Left ventricle myocardium inferior (tissue), 1 donor: ENCODE measurements at regions not wholly inside any gene's neighbourhood (a gene's known extent, or its start where the extent isn't known, plus 50 kb on each side); places are given as distances from the start of the nearest gene placed in this dataset.

Experiments
- DNase-seq: peaks from one replicate; pipeline ENCODE4 v3.0.0-alpha.2; 2020
- H3K27ac ChIP-seq: fragments of 200-600 bp; replicated peaks from 2 replicates; pipeline ENCODE4 v1.8.0; 2021
- H3K27me3 ChIP-seq: fragments of 200-600 bp; 2 replicates; pipeline ENCODE4 v1.8.0; 2021; ENCODE audit warnings: low read depth
- H3K36me3 ChIP-seq: fragments of 200-600 bp; 2 replicates; pipeline ENCODE4 v1.8.0; 2021
- H3K4me1 ChIP-seq: fragments of 200-600 bp; 2 replicates; pipeline ENCODE4 v1.8.0; 2021
- H3K4me3 ChIP-seq: fragments of 200-600 bp; 2 replicates; pipeline ENCODE4 v1.8.0; 2021; ENCODE audit warnings: mild to moderate bottlenecking, moderate library complexity
- H3K9me3 ChIP-seq: fragments of 200-600 bp; replicated peaks from 2 replicates; pipeline ENCODE4 v1.8.0; 2021
- intact Hi-C: fragments of 100-400 bp; cut with micrococcal nuclease; formaldehyde crosslinking; loops from one replicate; pipeline ENCODE4 v1.11.0; 2022
- TF ChIP-seq, protein P1 (sequence below): fragments of 200-600 bp; IDR thresholded peaks from 2 replicates; pipeline ENCODE4 v1.8.0; 2021; ENCODE audit warnings: antibody characterized with exemption, mild to moderate bottlenecking, borderline replicate concordance
- donor health status: DM: no; HTN: yes; CAD: no; lungs with severe emphysema.

- Histone ChIP-seq H3K4me1 (peaks cover 1% of the 10 kb centered on the region), H3K4me3 (no peak overlapping the region), H3K27ac (no peak overlapping the region), H3K27me3 (peaks cover 48% of the 10 kb centered on the region), H3K9me3 (no peaks in the 10 kb centered on the region), H3K36me3 (no peaks in the 10 kb centered on the region)
- TF ChIP-seq, protein P1, sequence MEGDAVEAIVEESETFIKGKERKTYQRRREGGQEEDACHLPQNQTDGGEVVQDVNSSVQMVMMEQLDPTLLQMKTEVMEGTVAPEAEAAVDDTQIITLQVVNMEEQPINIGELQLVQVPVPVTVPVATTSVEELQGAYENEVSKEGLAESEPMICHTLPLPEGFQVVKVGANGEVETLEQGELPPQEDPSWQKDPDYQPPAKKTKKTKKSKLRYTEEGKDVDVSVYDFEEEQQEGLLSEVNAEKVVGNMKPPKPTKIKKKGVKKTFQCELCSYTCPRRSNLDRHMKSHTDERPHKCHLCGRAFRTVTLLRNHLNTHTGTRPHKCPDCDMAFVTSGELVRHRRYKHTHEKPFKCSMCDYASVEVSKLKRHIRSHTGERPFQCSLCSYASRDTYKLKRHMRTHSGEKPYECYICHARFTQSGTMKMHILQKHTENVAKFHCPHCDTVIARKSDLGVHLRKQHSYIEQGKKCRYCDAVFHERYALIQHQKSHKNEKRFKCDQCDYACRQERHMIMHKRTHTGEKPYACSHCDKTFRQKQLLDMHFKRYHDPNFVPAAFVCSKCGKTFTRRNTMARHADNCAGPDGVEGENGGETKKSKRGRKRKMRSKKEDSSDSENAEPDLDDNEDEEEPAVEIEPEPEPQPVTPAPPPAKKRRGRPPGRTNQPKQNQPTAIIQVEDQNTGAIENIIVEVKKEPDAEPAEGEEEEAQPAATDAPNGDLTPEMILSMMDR = no peak
- intact Hi-C loops = loop anchor here (10.0 kb wide), 1 partner anchor 205 kb away; the partner anchor contains the start of gene ATXN1
- no peak for DNase-seq
These were observed 131.9 kb upstream of the STMND1 start for GRCh38 chr6:16969699-16970655.

GRCh38 chr6:16968101-16968500, 133.7 kb upstream of the STMND1 start:
- TF ChIP-seq, protein P1 = no peak
- Histone ChIP-seq H3K4me3 (no peak overlapping the region), H3K27me3 (peaks cover 37% of the 10 kb centered on the region), H3K4me1 (peaks cover 9% of the 10 kb centered on the region), H3K9me3 (no peaks in the 10 kb centered on the region), H3K36me3 (no peaks in the 10 kb centered on the region), H3K27ac (no peak overlapping the region)
- no peak for DNase-seq
- intact Hi-C loops = loop anchor here (10.0 kb wide), 1 partner anchor 203 kb away; the partner anchor contains the start of gene ATXN1

DNA sequence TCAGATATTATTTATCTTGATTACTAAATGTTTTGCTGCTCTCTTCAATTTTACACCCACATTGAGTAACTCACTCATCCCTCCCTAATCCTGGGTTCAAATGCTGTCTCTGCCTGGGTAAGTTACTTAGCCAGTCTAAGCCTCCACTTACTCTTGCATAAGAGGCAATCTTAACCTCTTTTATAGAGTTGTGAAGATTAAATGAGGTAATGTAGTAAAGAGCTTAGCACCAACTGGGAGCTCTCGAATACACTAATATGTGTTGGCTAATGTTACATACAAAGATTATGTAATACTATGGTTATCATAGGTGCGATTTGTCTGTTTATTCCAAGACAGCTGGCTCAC, 134.4 kb upstream of the STMND1 start:
- Histone ChIP-seq H3K4me1 (peaks cover 9% of the 10 kb centered on the region), H3K9me3 (no peaks in the 10 kb centered on the region), H3K27ac (no peak overlapping the region), H3K27me3 (peaks cover 32% of the 10 kb centered on the region), H3K4me3 (no peak overlapping the region), H3K36me3 (no peaks in the 10 kb centered on the region)
- no peak for DNase-seq
- TF ChIP-seq, protein P1 = no peak
- intact Hi-C loops = loop anchor here (10.0 kb wide), 1 partner anchor 203 kb away; the partner anchor contains the start of gene ATXN1

DNA sequence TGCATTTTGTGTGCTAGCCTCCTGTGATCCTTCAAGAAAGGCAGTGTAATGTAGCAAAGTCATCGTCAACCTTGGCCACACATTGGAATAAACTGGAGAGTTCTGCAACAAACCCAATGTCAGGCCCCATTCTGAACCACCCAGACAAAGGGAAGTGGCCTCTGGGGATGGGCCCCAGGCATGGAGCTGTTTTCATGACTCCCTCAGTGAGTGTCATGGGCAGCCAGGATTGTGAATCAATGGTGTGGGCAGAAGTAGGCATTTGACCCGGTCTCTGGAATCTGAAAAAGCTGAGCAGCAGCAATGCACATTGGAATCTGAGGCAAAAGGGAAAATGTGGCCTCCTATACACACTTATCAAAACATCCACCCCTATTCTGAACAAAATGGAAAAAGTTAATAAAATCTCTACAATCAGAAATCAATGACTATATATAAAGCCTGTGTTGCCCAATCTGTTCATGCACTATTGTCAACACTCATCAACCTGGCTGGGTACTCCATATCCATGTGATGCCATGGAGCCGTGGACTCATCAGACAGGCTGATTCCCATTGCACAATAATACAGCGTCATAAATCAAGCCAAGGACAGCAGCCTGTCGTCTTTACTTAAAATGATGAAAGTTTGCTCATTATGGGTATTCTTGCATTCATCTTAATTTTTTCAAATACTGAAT, 134.9 kb upstream of the STMND1 start:
- intact Hi-C loops = loop anchor here (10.0 kb wide), 1 partner anchor 202 kb away; the partner anchor contains the start of gene ATXN1
- H3K27ac ChIP-seq = no peak overlapping the region
- H3K36me3 ChIP-seq = no peaks in the 10 kb centered on the region
- TF ChIP-seq, protein P1 = no peak
- H3K4me1 ChIP-seq = peaks cover 9% of the 10 kb centered on the region
- no peak for DNase-seq
- H3K9me3 ChIP-seq = no peaks in the 10 kb centered on the region
- peaks cover 30% of the 10 kb centered on the region for H3K27me3 ChIP-seq
- no peak overlapping the region for H3K4me3 ChIP-seq

GRCh38 chr6:16965689-16966088, 136.2 kb upstream of the STMND1 start:
- Histone ChIP-seq H3K36me3 (no peaks in the 10 kb centered on the region), H3K9me3 (no peaks in the 10 kb centered on the region), H3K27ac (no peak overlapping the region), H3K4me3 (no peak overlapping the region), H3K27me3 (peaks cover 24% of the 10 kb centered on the region), H3K4me1 (peaks cover 9% of the 10 kb centered on the region)
- DNase-seq = no peak
- TF ChIP-seq, protein P1 = no peak
- intact Hi-C loops = loop anchor here (10.0 kb wide), 1 partner anchor 201 kb away; the partner anchor contains the start of gene ATXN1
